Gastrocnemius medialis (tissue), 4 donors: ENCODE measurements at regions not wholly inside any gene's neighbourhood (a gene's known extent, or its start where the extent isn't known, plus 50 kb on each side); places are given as distances from the start of the nearest gene placed in this dataset.
"Not testable (repeated sequence)": the region's sequence is repeated elsewhere in the genome, so short reads cannot be mapped to it uniquely, and the experiment has no call there.

ENCODE experiments used
- POLR2A ChIP-seq, 2 donors: fragments of 450-650 bp; IDR thresholded peaks; one replicate each; pipeline ENCODE4 v1.6.1; 2017; ENCODE audit warnings: antibody characterized with exemption in 2 of 2, mild to moderate bottlenecking in 2 of 2, moderate library complexity in 2 of 2
- TF ChIP-seq, protein P1 (sequence below), 5 experiments: fragments of 450-650 bp in 3 of 5; fragments of 200-600 bp in 2 of 5; sonication (generic) in 2 of 5; IDR thresholded peaks in 4 of 5; conservative IDR thresholded peaks in 1 of 5; 1 replicate in 4 of 5; 2 replicates in 1 of 5; pipeline ENCODE4 v1.5.1; 2016 to 2019; ENCODE audit warnings: antibody characterized with exemption in 5 of 5, mild to moderate bottlenecking in 3 of 5, moderate library complexity in 3 of 5

DNA sequence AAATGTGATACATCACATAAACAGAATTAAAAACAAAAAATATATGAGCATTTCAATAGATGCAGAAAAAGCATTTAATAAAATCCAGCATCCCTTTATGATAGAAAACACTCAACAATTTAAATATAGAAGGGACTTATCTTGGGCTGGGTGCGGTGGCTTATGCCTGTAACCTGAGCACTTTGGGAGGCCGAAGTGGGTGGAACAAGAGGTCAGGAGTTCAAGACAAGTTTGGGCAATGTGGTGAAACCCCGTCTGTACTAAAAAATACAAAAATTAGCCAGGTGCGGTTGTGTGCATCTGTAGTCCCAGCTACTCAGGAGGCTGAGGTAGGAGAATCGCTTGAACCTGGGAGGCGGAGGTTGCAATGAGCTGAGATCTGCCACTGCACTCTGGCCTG lies 409.1 kb downstream of the ICE1 start:
- TF ChIP-seq POLR2A (IDR thresholded peaks at IDR 0.05): not testable (repeated sequence)
- TF ChIP-seq, protein P1, sequence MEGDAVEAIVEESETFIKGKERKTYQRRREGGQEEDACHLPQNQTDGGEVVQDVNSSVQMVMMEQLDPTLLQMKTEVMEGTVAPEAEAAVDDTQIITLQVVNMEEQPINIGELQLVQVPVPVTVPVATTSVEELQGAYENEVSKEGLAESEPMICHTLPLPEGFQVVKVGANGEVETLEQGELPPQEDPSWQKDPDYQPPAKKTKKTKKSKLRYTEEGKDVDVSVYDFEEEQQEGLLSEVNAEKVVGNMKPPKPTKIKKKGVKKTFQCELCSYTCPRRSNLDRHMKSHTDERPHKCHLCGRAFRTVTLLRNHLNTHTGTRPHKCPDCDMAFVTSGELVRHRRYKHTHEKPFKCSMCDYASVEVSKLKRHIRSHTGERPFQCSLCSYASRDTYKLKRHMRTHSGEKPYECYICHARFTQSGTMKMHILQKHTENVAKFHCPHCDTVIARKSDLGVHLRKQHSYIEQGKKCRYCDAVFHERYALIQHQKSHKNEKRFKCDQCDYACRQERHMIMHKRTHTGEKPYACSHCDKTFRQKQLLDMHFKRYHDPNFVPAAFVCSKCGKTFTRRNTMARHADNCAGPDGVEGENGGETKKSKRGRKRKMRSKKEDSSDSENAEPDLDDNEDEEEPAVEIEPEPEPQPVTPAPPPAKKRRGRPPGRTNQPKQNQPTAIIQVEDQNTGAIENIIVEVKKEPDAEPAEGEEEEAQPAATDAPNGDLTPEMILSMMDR (IDR thresholded peaks at IDR 0.05 in 4 of 5, conservative IDR thresholded peaks at IDR 0.05 in 1 of 5): not testable (repeated sequence)
